HL-60 (cell line): ENCODE measurements at regions not wholly inside any gene's neighbourhood (a gene's known extent, or its start where the extent isn't known, plus 50 kb on each side); places are given as distances from the start of the nearest gene placed in this dataset.

Experiments
- CTCF ChIP-seq: IDR thresholded peaks from one replicate; pipeline ENCODE4 v1.5.1; 2011; ENCODE audit warnings: low read length, control low read depth, inconsistent platforms; ENCODE audit not compliant: insufficient read depth
- GABPA ChIP-seq: IDR thresholded peaks from 2 replicates; pipeline ENCODE4 v1.6.1; 2012; ENCODE audit warnings: low read depth
- POLR2AphosphoS5 ChIP-seq: IDR thresholded peaks from 2 replicates; pipeline ENCODE4 v1.6.1; 2012; ENCODE audit warnings: low read depth
- REST ChIP-seq: IDR thresholded peaks from 2 replicates; pipeline ENCODE4 v1.6.1; 2012; ENCODE audit warnings: low read depth; ENCODE audit not compliant: insufficient replicate concordance
- SPI1 ChIP-seq: IDR thresholded peaks from 2 replicates; pipeline ENCODE4 v1.6.1; 2012; ENCODE audit warnings: low read depth, mild to moderate bottlenecking, borderline replicate concordance

- TF ChIP-seq CTCF (no peak), GABPA (no peak), REST (no peak), POLR2AphosphoS5 (no peak), SPI1 (no peak)
These were observed 204.1 kb upstream of the TOX3 start for GRCh38 chr16:52751035-52751434.
